CD4-positive, alpha-beta T cell (primary cell): ENCODE measurements at regions not wholly inside any gene's neighbourhood (a gene's known extent, or its start where the extent isn't known, plus 50 kb on each side); places are given as distances from the start of the nearest gene placed in this dataset.

Source experiments
- ATAC-seq: fragments of 200-7000 bp; cut with Tn5 transposase; one replicate; pipeline ENCODE4 v1.10.0; 2022; ENCODE audit warnings: mild to moderate bottlenecking; ENCODE audit not compliant: poor library complexity
- CTCF ChIA-PET: fragments of 350-600 bp; sonication (Branson Sonifier 250); formaldehyde crosslinking; loops from one replicate; lab custom pipeline; 2021; ENCODE audit warnings: antibody characterized with exemption, inconsistent platforms; lab: Charles Lee
- POLR2A ChIA-PET: fragments of 350-600 bp; sonication (Branson Sonifier 250); formaldehyde crosslinking; loops from one replicate; lab custom pipeline; 2021; ENCODE audit warnings: antibody characterized with exemption, inconsistent platforms; lab: Charles Lee
- DNase-seq, 14 experiments: peaks; one replicate each; pipeline ENCODE4 v3.0.0-alpha.2; 2013 to 2020; ENCODE audit warnings: mixed read lengths in 2 of 14
- H3K27ac ChIP-seq, 2 donors: one replicate each; pipeline versions ENCODE4 v1.5.1 to v1.7.0; 2013; ENCODE audit warnings: low read length in 2 of 2, low read depth in 1 of 2, mild to moderate bottlenecking in 1 of 2
- H3K27me3 ChIP-seq, 2 experiments: 1 replicate in 1 of 2; 2 replicates in 1 of 2; pipeline versions ENCODE4 v1.6.1 to v1.7.0; 2013; ENCODE audit warnings: low read length in 2 of 2, control low read depth in 1 of 2, mild to moderate bottlenecking in 1 of 2, moderate library complexity in 1 of 2; ENCODE audit not compliant: insufficient read depth in 2 of 2, control insufficient read depth in 1 of 2
- H3K36me3 ChIP-seq: one replicate; pipeline ENCODE4 v1.6.1; 2013; ENCODE audit warnings: low read length, control low read depth; ENCODE audit not compliant: insufficient read depth
- H3K4me1 ChIP-seq: one replicate; pipeline ENCODE4 v1.6.1; 2013; ENCODE audit warnings: low read length, control low read depth; ENCODE audit not compliant: insufficient read depth
- H3K4me3 ChIP-seq: one replicate; pipeline ENCODE4 v1.5.1; 2013; ENCODE audit warnings: mild to moderate bottlenecking, low read length, moderate library complexity
- H3K9me3 ChIP-seq, 2 experiments: 1 replicate in 1 of 2; 2 replicates in 1 of 2; pipeline versions ENCODE4 v1.6.1 to v1.7.0; 2013; ENCODE audit warnings: low read length in 2 of 2, mild to moderate bottlenecking in 2 of 2, control low read depth in 1 of 2, moderate library complexity in 1 of 2; ENCODE audit not compliant: control insufficient read depth in 1 of 2, insufficient read depth in 1 of 2
- H3K27ac Mint-ChIP-seq: one replicate; pipeline ENCODE4 v1.8.0; 2020; ENCODE audit warnings: mixed read lengths
- H3K27me3 Mint-ChIP-seq: one replicate; pipeline ENCODE4 v1.8.0; 2021; ENCODE audit warnings: mixed read lengths
- H3K36me3 Mint-ChIP-seq: one replicate; pipeline ENCODE4 v1.8.0; 2021; ENCODE audit warnings: low read depth, mixed read lengths
- H3K4me1 Mint-ChIP-seq: one replicate; pipeline ENCODE4 v1.8.0; 2021; ENCODE audit warnings: low read depth, mixed read lengths
- H3K4me3 Mint-ChIP-seq: one replicate; pipeline ENCODE4 v1.8.0; 2020; ENCODE audit warnings: mild to moderate bottlenecking, mixed read lengths
- H3K9me3 Mint-ChIP-seq: one replicate; pipeline ENCODE4 v1.8.0; 2020; ENCODE audit warnings: mixed read lengths
- intact Hi-C, 2 experiments: fragments of 100-400 bp; cut with DNase I in 1 of 2; cut with micrococcal nuclease in 1 of 2; formaldehyde crosslinking; loops; one replicate each; pipeline versions ENCODE4 v1.15.1 to v1.9.0; 2023 to 2025; cut with DNase I, micrococcal nuclease
- TF ChIP-seq, protein P1 (sequence below): fragments of 200-600 bp; IDR thresholded peaks from one replicate; pipeline ENCODE4 v1.8.0; 2022; ENCODE audit warnings: antibody characterized with exemption, mild to moderate bottlenecking

DNA sequence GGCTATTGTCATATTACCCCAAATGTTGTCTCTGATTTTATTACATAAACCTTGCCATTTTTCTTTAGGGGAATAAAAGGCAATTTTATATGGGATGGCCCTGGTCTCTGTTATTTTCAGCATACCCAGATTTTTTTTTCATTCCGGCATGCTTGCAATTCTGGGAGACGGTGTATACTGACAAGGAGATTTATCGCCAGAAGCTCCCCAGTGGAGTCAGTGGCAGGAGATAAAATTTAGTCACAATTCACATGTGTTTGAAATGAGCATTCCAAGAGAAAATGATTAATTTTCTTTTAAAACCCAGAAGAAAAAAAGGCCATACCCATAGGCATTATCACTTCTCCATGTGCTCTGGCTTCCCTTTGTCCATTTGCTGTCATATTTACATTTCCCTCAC, 250.8 kb upstream of the RSPO3 start:
- CTCF ChIA-PET, result no interaction called here
- Histone ChIP-seq H3K27ac (no peak overlapping the region), H3K9me3 (no peaks in the 10 kb centered on the region), H3K36me3 (no peaks in the 10 kb centered on the region), H3K4me3 (no peak overlapping the region), H3K4me1 (no peaks in the 10 kb centered on the region), H3K27me3 (no peaks in the 10 kb centered on the region)
- POLR2A ChIA-PET, result no interaction called here
- DNase-seq (no peak), ATAC-seq (no peak)
- no peaks in the 10 kb centered on the region for H3K4me1 Mint-ChIP-seq
- no peak overlapping the region for H3K27ac Mint-ChIP-seq
- H3K9me3 Mint-ChIP-seq, result no peaks in the 10 kb centered on the region
- H3K36me3 Mint-ChIP-seq, result no peaks in the 10 kb centered on the region
- TF ChIP-seq, protein P1, sequence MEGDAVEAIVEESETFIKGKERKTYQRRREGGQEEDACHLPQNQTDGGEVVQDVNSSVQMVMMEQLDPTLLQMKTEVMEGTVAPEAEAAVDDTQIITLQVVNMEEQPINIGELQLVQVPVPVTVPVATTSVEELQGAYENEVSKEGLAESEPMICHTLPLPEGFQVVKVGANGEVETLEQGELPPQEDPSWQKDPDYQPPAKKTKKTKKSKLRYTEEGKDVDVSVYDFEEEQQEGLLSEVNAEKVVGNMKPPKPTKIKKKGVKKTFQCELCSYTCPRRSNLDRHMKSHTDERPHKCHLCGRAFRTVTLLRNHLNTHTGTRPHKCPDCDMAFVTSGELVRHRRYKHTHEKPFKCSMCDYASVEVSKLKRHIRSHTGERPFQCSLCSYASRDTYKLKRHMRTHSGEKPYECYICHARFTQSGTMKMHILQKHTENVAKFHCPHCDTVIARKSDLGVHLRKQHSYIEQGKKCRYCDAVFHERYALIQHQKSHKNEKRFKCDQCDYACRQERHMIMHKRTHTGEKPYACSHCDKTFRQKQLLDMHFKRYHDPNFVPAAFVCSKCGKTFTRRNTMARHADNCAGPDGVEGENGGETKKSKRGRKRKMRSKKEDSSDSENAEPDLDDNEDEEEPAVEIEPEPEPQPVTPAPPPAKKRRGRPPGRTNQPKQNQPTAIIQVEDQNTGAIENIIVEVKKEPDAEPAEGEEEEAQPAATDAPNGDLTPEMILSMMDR, result no peak
- no peaks in the 10 kb centered on the region for H3K27me3 Mint-ChIP-seq
- intact Hi-C loops, result no loop called here
- H3K4me3 Mint-ChIP-seq, result no peak overlapping the region

DNA sequence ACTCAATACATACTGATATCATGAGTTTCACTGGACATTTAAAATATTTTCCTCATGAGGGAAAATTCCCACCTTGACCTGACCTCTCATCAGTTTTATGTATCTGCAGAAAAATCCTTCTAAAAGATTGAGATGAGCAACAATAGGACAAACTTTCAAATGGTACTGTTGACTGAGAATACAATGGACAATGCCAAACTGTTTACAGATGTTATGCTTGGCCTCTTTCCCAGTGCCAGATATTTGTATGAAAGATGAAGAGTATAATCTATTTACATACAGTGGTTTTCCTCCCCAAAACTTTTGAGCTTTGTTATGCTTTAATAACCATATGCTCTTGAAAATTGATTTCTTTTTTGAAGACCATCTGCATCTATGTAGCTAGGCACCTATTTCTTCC, 245.1 kb upstream of the RSPO3 start:
- H3K9me3 Mint-ChIP-seq, result no peaks in the 10 kb centered on the region
- ChIA-PET CTCF (no interaction called here), POLR2A (no interaction called here)
- no peaks in the 10 kb centered on the region for H3K9me3 ChIP-seq
- no peak overlapping the region for H3K4me3 Mint-ChIP-seq
- no peaks in the 10 kb centered on the region for H3K4me1 Mint-ChIP-seq
- no peaks in the 10 kb centered on the region for H3K27me3 ChIP-seq
- no peak overlapping the region for H3K27ac ChIP-seq
- no peaks in the 10 kb centered on the region for H3K36me3 ChIP-seq
- H3K27ac Mint-ChIP-seq, result no peak overlapping the region
- H3K4me1 ChIP-seq, result no peaks in the 10 kb centered on the region
- TF ChIP-seq, protein P1, result no peak
- peaks cover 8% of the 10 kb centered on the region for H3K27me3 Mint-ChIP-seq
- intact Hi-C loops, result no loop called here
- H3K4me3 ChIP-seq, result no peak overlapping the region
- DNase-seq, result no peak
- H3K36me3 Mint-ChIP-seq, result no peaks in the 10 kb centered on the region
- no peak for ATAC-seq

DNA sequence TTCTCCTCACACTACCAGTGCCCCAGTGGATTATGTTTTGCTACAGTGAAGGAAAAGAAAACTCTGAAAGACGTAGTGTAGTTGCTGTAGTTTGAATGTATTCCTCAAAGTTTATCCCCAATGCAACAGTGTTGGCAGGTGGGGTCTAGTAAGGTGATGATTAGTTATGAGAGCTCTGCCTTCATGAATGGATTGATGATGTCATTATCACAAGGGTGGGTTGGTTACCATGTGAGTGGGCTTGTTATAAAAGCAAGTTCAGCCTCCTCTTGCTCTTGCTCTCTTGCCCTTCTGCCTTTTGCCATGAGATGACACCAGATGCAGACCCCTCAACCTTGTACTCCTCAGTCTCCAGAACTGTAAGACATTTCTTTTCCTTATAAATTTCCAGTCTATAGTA, 244.7 kb upstream of the RSPO3 start:
- DNase-seq, result no peak
- no peaks in the 10 kb centered on the region for H3K36me3 ChIP-seq
- ChIA-PET CTCF (no interaction called here), POLR2A (no interaction called here)
- no peak for ATAC-seq
- peaks cover 8% of the 10 kb centered on the region for H3K27me3 Mint-ChIP-seq
- no peaks in the 10 kb centered on the region for H3K4me1 Mint-ChIP-seq
- no peak overlapping the region for H3K27ac ChIP-seq
- intact Hi-C loops, result no loop called here
- TF ChIP-seq, protein P1, result no peak
- H3K4me3 ChIP-seq, result no peak overlapping the region
- no peak overlapping the region for H3K27ac Mint-ChIP-seq
- H3K27me3 ChIP-seq, result no peaks in the 10 kb centered on the region
- H3K4me1 ChIP-seq, result no peaks in the 10 kb centered on the region
- H3K4me3 Mint-ChIP-seq, result no peak overlapping the region
- H3K9me3 Mint-ChIP-seq, result no peaks in the 10 kb centered on the region
- no peaks in the 10 kb centered on the region for H3K9me3 ChIP-seq
- no peaks in the 10 kb centered on the region for H3K36me3 Mint-ChIP-seq
